ENCODE measurements at regions not wholly inside any gene's neighbourhood (a gene's known extent, or its start where the extent isn't known, plus 50 kb on each side); places are given as distances from the start of the nearest gene placed in this dataset.

- DNase-seq (ENCODE audit: low read depth in 2 of 2) = peak in 1 of 2 donors; percentile 76
Measured at GRCh38 chr3:110526777-110527727, 544.6 kb upstream of the NECTIN3 start.

GRCh38 chr3:110528305-110529121, 543.1 kb upstream of the NECTIN3 start:
- no peak for DNase-seq (ENCODE audit: low read depth in 2 of 2)

GRCh38 chr3:110530902-110531301, 540.7 kb upstream of the NECTIN3 start:
- DNase-seq (ENCODE audit: low read depth in 2 of 2) = no peak

GRCh38 chr3:110533089-110533488, 538.5 kb upstream of the NECTIN3 start:
- no peak for DNase-seq (ENCODE audit: low read depth in 2 of 2)

GRCh38 chr3:110542552-110543150, 529.0 kb upstream of the NECTIN3 start:
- no peak for DNase-seq (ENCODE audit: low read depth in 2 of 2)

- DNase-seq (ENCODE audit: low read depth in 2 of 2) = no peak
Measured at GRCh38 chr3:110544730-110545129, 526.9 kb upstream of the NECTIN3 start.

- DNase-seq (ENCODE audit: low read depth in 2 of 2) = no peak
Measured at GRCh38 chr3:110550511-110550910, 521.1 kb upstream of the NECTIN3 start.

GRCh38 chr3:110562621-110563020, 509.0 kb upstream of the NECTIN3 start:
- peak in 1 of 2 donors; percentile 2 for DNase-seq (ENCODE audit: low read depth in 2 of 2)

GRCh38 chr3:110564674-110565073, 506.9 kb upstream of the NECTIN3 start:
- DNase-seq (ENCODE audit: low read depth in 2 of 2) = no peak

- DNase-seq (ENCODE audit: low read depth in 2 of 2) = no peak
Measured at GRCh38 chr3:110567029-110567428, 504.6 kb upstream of the NECTIN3 start.

GRCh38 chr3:110568246-110568645, 503.4 kb upstream of the NECTIN3 start:
- DNase-seq (ENCODE audit: low read depth in 2 of 2) = peak in 1 of 2 donors; percentile 12

- no peak for DNase-seq (ENCODE audit: low read depth in 2 of 2)
Measured at GRCh38 chr3:110569073-110569472, 502.5 kb upstream of the NECTIN3 start.

- no peak for DNase-seq (ENCODE audit: low read depth in 2 of 2)
Measured at GRCh38 chr3:110575702-110576101, 495.9 kb upstream of the NECTIN3 start.

- peak in 1 of 2 donors; percentile 60 for DNase-seq (ENCODE audit: low read depth in 2 of 2)
Measured at GRCh38 chr3:110576960-110577359, 494.7 kb upstream of the NECTIN3 start.

GRCh38 chr3:110577854-110578253, 493.8 kb upstream of the NECTIN3 start:
- DNase-seq (ENCODE audit: low read depth in 2 of 2) = no peak

- no peak for DNase-seq (ENCODE audit: low read depth in 2 of 2)
Measured at GRCh38 chr3:110579840-110580550, 491.6 kb upstream of the NECTIN3 start.

GRCh38 chr3:110583373-110583935, 488.2 kb upstream of the NECTIN3 start:
- no peak for DNase-seq (ENCODE audit: low read depth in 2 of 2)

- DNase-seq (ENCODE audit: low read depth in 2 of 2) = no peak
Measured at GRCh38 chr3:110588906-110589305, 482.7 kb upstream of the NECTIN3 start.

- no peak for DNase-seq (ENCODE audit: low read depth in 2 of 2)
Measured at GRCh38 chr3:110589341-110589740, 482.3 kb upstream of the NECTIN3 start.

GRCh38 chr3:110593749-110594148, 477.9 kb upstream of the NECTIN3 start:
- DNase-seq (ENCODE audit: low read depth in 2 of 2) = no peak
